HAP-1 (cell line): ENCODE measurements at regions not wholly inside any gene's neighbourhood (a gene's known extent, or its start where the extent isn't known, plus 50 kb on each side); places are given as distances from the start of the nearest gene placed in this dataset.

Experiments
- DNase-seq, 2 experiments: peaks; one replicate each; pipeline ENCODE4 v3.0.0-alpha.2; 2016 to 2020; ENCODE audit warnings: low spot score in 2 of 2
- H3K27me3 ChIP-seq: fragments of 250-450 bp; sonication (Bioruptor Pico); 2 replicates; pipeline ENCODE4 v1.5.1; 2020; ENCODE audit warnings: low read depth, mild to moderate bottlenecking, moderate library complexity
- H3K36me3 ChIP-seq: fragments of 250-450 bp; sonication (Bioruptor Pico); replicated peaks from 2 replicates; pipeline ENCODE4 v1.5.1; 2020; ENCODE audit warnings: mild to moderate bottlenecking
- H3K4me1 ChIP-seq: fragments of 250-450 bp; sonication (Bioruptor Pico); 2 replicates; pipeline ENCODE4 v1.5.1; 2020; ENCODE audit warnings: mild to moderate bottlenecking
- H3K4me3 ChIP-seq: fragments of 250-450 bp; sonication (Bioruptor Pico); 2 replicates; pipeline ENCODE4 v1.5.1; 2020; ENCODE audit warnings: mild to moderate bottlenecking, moderate library complexity
- H3K9me3 ChIP-seq: fragments of 250-450 bp; sonication (Bioruptor Pico); 2 replicates; pipeline ENCODE4 v1.5.1; 2020; ENCODE audit warnings: mild to moderate bottlenecking, moderate library complexity
- in situ Hi-C: fragments of 300-500 bp; cut with MboI; formaldehyde crosslinking; loops from 3 replicates; pipeline ENCODE4 v1.14.3; 2020; ENCODE audit warnings: low sequenced_read_pairs, inconsistent platforms, mixed read lengths

DNA sequence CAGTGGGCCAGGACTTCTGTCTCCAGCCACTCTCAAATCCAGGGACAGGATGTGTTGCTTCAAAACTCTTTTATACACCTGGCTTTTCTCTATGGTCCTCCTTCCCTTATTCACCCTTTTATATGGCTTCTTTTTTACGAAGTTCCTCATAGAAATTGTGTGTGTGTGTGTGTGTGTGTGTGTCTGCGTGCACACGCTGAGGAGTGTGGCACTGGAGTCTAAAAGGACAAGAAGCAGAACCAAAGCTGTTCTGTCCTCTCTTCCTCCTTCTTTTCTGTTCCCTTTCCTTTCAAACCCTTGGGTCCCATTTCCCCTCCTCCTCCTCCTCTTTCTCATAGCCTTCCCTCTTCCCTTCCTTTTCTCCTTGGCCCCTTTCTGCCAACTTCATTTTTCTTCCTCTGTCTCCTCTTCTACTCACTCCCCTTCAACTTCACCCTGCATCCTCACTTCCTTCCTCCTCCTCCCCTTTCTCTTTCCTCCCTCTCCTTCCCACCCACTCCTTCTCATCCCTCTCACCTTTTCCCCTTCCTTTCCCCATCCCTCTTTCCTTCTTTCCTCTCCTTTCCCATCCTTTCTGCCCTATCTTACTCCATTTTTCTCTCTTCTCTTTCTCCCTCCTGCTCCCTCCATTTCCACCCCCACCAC, 360.5 kb downstream of the MID1IP1 start:
- in situ Hi-C loops, result no loop called here
- no peaks in the 10 kb centered on the region for H3K4me1 ChIP-seq
- H3K36me3 ChIP-seq, result no peaks in the 10 kb centered on the region
- H3K4me3 ChIP-seq, result no peak overlapping the region
- DNase-seq, result no peak
- no peaks in the 10 kb centered on the region for H3K9me3 ChIP-seq
- 0 out of 2 replicates have a peak, but pooled peaks cover 5% of the 10 kb centered on the region for H3K27me3 ChIP-seq

DNA sequence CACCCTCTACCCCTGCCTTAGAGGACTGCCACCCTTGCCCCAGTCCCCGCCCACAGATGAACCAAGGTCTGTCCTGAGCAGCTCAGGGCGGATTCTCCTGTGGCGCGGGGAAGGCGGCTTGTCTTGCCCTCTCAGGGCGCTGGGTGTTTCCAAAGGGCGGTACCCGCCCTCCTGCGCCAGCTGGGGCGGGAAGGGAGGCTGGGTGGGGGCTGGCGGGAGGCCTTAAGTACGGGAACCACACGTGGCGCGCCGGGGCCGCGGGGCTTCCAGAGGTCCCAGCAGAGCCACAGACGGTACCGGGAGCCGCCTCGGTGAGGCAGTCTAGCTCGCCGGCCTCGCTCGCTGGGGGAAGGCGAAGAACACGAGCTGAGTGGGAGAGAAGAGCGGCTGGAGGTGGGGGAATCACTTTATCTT, 361.1 kb downstream of the MID1IP1 start:
- Histone ChIP-seq H3K9me3 (no peaks in the 10 kb centered on the region), H3K36me3 (no peaks in the 10 kb centered on the region), H3K27me3 (0 out of 2 replicates have a peak, but pooled peaks cover 5% of the 10 kb centered on the region), H3K4me3 (no peak overlapping the region), H3K4me1 (no peaks in the 10 kb centered on the region)
- in situ Hi-C loops, result no loop called here
- DNase-seq, result peak in 1 of 2 experiments; percentile 16

DNA sequence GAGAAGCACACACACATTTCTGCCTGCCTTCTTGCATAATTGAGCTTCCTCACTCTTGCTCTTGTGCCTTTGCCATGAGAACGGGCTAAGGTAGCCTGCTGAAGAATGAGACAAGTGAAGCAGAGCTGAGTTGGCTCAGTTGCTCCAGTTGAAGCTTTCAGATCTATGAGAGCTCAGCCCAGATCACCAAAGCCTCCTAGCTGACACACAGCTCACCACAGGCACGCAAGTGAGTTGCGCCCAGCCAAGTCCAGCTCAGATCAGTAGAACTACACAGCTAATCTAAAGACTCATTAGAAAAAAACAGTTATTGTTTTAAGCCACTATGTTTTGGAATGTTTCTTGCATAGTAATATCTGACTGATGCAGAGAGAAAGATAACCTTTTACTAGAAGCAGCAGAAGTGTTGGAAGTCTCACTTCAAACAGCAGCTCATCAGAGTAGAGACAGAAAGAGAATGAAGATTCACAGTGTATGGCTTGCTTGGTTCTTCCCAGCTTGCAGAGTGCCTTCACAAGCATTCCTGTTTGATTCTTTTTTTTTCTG, 362.4 kb downstream of the MID1IP1 start:
- in situ Hi-C loops, result no loop called here
- Histone ChIP-seq H3K36me3 (no peaks in the 10 kb centered on the region), H3K9me3 (no peaks in the 10 kb centered on the region), H3K4me1 (no peaks in the 10 kb centered on the region), H3K27me3 (0 out of 2 replicates have a peak, but pooled peaks cover 5% of the 10 kb centered on the region), H3K4me3 (no peak overlapping the region)
- DNase-seq, result no peak

DNA sequence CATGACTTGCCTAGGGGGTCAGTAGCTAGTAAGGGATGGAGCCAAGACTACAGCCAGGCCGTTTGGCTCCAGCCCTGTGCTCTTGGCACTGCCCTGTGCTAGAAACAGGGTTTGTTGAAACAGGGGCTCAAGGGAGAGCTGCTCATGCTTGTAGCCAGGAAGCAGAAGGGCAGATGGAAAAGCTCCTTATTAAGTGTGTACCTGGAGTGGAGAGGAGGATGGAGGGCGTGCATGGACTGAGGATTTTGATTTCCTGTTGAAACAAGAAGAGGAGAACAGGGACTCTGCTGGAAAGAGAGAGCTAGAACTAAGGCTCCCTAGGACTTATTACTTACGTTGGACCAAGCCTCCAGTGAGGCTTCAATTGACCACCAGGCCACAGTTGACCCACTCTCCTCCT, 363.0 kb downstream of the MID1IP1 start:
- Histone ChIP-seq H3K4me3 (no peak overlapping the region), H3K4me1 (no peaks in the 10 kb centered on the region), H3K36me3 (no peaks in the 10 kb centered on the region), H3K9me3 (no peaks in the 10 kb centered on the region), H3K27me3 (0 out of 2 replicates have a peak, but pooled peaks cover 5% of the 10 kb centered on the region)
- in situ Hi-C loops, result no loop called here
- no peak for DNase-seq

DNA sequence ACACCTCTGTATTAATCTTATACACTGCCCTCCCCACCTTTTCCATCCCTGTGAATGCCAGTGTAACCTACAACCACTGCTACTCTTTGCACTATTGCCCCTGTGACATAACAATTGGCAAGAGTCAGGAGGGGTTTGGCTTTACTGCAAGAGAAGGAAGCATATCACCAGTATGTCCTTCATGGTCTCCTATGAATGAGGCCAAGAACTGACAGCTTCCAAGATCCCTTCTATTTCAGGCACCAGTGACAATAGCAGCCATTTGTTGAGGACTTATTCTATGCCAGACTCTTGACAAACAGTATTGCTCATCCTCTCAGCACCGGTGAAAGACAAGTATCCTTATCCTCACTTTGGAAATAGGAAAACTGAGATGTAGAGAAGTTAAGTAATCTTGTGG, 363.9 kb downstream of the MID1IP1 start:
- in situ Hi-C loops, result no loop called here
- no peak for DNase-seq

DNA sequence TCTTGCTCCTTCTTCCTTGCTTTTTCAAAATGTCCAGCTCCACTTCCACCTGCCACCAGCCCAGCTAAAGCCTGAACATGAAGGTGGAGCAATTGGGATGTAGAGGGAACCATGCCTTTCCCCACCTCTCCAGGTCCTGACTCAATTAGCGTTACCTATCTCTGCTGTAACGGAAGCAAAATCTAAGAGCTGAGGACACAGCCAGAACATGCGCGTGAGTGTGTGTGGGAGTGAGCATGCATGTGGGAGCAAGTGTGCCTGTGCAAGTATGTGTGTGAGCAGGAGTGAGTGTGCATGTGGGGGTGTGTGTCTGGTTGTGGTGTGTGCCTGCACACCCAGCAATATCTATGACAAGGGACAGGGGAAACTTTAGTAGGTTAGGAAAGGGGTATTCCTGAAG, 364.5 kb downstream of the MID1IP1 start:
- in situ Hi-C loops, result no loop called here
- 0 out of 2 replicates have a peak, but pooled peaks cover 5% of the 10 kb centered on the region for H3K27me3 ChIP-seq
- H3K4me3 ChIP-seq, result no peak overlapping the region
- no peaks in the 10 kb centered on the region for H3K9me3 ChIP-seq
- no peaks in the 10 kb centered on the region for H3K4me1 ChIP-seq
- H3K36me3 ChIP-seq, result no peaks in the 10 kb centered on the region
- no peak for DNase-seq

More for the DNA sequence above, 363.9 kb downstream of the MID1IP1 start:
- no peak overlapping the region for H3K4me3 ChIP-seq
- H3K27me3 ChIP-seq, result 0 out of 2 replicates have a peak, but pooled peaks cover 5% of the 10 kb centered on the region
- H3K4me1 ChIP-seq, result no peaks in the 10 kb centered on the region
- no peaks in the 10 kb centered on the region for H3K9me3 ChIP-seq
- H3K36me3 ChIP-seq, result no peaks in the 10 kb centered on the region

DNA sequence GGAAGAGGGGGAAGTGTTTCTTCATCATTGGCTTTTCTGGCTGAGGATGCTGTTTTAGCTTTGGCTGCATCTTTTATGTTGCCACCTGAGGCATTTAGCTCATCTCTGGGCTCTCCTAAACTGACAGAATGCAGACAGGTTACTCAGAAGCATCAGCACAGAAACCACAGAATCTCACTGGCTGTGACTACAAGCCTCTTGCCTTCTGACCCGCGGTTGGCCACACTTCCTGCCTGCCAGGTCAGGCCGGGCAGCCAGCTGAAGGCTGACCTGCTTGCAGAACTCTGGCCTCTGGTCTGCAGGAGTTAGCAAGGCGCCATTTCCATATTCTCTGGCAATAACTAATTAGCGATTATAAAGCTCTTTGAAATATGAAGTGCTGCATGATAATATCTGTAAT, 366.5 kb downstream of the MID1IP1 start:
- H3K9me3 ChIP-seq, result no peaks in the 10 kb centered on the region
- H3K27me3 ChIP-seq, result 0 out of 2 replicates have a peak, but pooled peaks cover 2% of the 10 kb centered on the region
- H3K4me3 ChIP-seq, result no peak overlapping the region
- no peaks in the 10 kb centered on the region for H3K4me1 ChIP-seq
- in situ Hi-C loops, result no loop called here
- H3K36me3 ChIP-seq, result no peaks in the 10 kb centered on the region
- DNase-seq, result no peak

DNA sequence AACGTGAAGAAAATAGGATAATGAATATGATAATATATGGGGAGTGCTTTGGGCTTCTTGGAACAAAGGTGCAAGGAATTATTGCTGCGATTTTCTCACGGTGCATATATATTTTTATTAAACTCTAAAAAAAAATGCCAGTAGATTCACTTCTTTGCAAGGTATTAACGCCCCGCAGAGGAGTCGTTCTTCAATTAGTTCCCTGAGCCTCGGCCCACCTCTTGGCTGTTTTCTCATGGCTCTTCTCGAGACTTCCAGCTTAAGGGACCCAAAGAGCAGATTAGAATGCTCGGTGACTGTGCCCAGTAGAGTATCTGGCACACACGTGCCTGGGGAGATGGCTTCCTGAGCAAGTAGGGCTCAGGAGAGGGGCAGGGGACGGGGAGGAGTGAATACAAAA, 367.4 kb downstream of the MID1IP1 start:
- Histone ChIP-seq H3K4me3 (no peak overlapping the region), H3K36me3 (no peaks in the 10 kb centered on the region), H3K4me1 (no peaks in the 10 kb centered on the region), H3K27me3 (no peaks in the 10 kb centered on the region), H3K9me3 (no peaks in the 10 kb centered on the region)
- DNase-seq, result no peak
- in situ Hi-C loops, result no loop called here

DNA sequence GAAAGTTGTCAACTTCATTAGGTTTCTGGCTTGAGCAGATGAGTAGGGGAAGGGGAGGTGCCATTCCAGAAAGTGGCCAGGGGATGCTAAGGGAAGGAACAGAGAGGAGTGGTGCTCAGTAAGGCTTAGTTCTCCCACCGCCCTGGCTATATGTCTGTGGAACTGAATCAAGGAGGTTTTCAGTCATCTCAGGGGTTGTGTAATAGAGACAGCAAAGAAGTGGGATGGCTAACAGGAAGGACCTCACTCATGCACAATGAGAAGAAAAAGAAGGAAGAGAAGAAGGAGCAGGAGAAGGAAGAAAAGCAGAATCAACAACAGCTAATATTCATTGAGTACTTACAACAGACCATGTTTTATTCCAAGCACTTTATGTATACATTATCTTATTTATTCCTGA, 368.7 kb downstream of the MID1IP1 start:
- no peak overlapping the region for H3K4me3 ChIP-seq
- no peaks in the 10 kb centered on the region for H3K36me3 ChIP-seq
- H3K9me3 ChIP-seq, result no peaks in the 10 kb centered on the region
- in situ Hi-C loops, result no loop called here
- no peaks in the 10 kb centered on the region for H3K27me3 ChIP-seq
- no peak for DNase-seq
- no peaks in the 10 kb centered on the region for H3K4me1 ChIP-seq

DNA sequence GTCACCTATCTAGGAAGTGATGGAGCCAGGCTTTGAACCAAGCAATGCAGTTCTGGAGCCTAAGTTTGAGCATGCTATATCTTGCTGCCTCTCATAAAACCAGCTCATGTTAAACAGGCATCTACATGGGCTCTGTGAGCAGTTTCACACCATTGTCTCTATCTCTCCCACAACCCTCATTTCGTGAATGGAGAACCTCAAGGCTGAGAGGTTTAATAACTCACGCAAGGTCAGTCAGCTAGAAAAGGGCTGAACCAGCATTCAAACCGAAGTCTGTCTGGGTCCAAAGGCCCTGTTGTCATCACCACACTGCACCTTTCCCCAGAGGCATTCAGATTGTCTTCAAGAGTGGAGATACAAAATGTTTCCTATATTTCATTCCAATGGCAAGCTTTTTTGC, 369.2 kb downstream of the MID1IP1 start:
- no peaks in the 10 kb centered on the region for H3K36me3 ChIP-seq
- no peaks in the 10 kb centered on the region for H3K4me1 ChIP-seq
- no peaks in the 10 kb centered on the region for H3K27me3 ChIP-seq
- no peak overlapping the region for H3K4me3 ChIP-seq
- no peaks in the 10 kb centered on the region for H3K9me3 ChIP-seq
- no peak for DNase-seq
- in situ Hi-C loops, result no loop called here

DNA sequence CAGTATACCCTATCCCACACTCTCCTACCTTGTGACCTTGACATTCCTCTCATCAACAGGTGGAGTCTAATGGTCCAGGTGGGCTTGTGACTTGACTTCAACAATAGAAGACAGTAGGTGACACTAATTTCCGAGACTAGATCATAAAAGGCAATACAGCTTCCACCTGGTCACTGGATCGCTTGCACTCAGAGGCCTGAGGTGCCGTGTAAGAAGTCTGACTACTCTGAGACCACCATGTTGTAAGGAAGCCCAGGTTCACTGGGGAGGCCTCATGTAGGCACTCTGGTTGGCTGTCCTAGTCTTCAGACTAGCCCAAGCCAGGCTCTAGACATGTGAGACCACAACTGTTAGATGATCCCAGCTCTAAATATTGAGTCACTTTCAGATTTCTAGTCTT, 370.4 kb downstream of the MID1IP1 start:
- Histone ChIP-seq H3K4me3 (no peak overlapping the region), H3K4me1 (no peaks in the 10 kb centered on the region), H3K27me3 (no peaks in the 10 kb centered on the region), H3K9me3 (no peaks in the 10 kb centered on the region), H3K36me3 (no peaks in the 10 kb centered on the region)
- no peak for DNase-seq
- in situ Hi-C loops, result no loop called here

DNA sequence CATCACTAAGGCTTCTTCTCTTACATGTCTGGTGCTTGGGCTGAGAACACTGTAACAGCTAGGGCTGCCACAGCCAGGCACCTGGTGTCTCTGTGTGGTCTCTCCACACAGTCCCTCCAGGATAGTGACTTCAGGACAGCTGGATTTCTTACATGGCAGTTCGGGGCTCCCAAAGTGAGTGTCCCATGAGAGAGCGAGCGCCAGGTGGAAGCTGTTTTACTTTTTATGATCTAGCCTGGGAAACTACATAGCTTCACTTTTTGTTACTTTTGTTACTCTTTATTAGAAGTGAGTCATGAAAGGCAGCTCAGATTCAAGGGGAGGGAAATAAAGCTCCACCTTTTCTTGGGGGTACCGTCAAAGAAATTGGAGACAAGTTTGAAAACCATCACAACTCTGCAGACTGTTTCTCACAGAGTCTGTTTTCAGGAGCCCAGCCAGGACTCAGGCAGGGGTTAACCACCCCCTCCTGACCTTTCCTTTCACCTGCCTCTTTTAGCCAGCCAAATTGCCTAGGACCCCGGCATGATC, 373.0 kb downstream of the MID1IP1 start:
- Histone ChIP-seq H3K36me3 (no peaks in the 10 kb centered on the region), H3K4me1 (no peaks in the 10 kb centered on the region), H3K27me3 (no peaks in the 10 kb centered on the region), H3K9me3 (no peaks in the 10 kb centered on the region), H3K4me3 (no peak overlapping the region)
- in situ Hi-C loops, result no loop called here
- no peak for DNase-seq

DNA sequence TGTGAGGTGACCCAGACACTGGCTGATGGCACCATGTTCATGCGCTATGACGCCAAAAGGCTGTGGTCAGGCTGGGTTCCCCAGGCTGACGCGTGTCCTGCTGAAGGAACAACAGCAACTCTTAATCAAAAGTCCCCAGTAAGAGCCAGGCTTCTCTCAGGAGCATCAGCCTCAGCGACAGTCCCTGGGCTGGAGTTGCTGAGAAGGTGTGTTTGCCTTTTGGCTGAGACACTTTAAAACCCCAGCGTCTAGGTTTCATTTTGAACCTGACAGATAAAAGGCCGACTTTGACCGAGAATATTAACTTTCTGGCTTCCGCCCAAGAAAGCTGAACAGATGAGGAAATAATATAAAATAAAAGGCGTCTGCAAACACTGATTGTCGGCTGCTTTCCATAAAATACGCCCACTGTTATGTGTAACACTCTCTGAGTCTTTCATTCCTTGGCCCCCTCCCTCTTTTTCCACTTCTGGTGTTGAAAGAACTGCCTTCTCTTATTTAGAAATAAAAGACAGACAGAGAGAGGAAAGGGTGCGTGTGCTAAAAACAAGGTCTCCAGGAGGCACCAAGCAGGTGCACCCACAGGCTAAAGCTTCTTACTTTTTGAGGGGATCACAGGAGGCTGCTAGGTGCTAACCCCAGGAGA, 373.6 kb downstream of the MID1IP1 start:
- Histone ChIP-seq H3K9me3 (no peaks in the 10 kb centered on the region), H3K36me3 (no peaks in the 10 kb centered on the region), H3K27me3 (no peaks in the 10 kb centered on the region), H3K4me1 (no peaks in the 10 kb centered on the region), H3K4me3 (no peak overlapping the region)
- in situ Hi-C loops, result no loop called here
- DNase-seq, result no peak

DNA sequence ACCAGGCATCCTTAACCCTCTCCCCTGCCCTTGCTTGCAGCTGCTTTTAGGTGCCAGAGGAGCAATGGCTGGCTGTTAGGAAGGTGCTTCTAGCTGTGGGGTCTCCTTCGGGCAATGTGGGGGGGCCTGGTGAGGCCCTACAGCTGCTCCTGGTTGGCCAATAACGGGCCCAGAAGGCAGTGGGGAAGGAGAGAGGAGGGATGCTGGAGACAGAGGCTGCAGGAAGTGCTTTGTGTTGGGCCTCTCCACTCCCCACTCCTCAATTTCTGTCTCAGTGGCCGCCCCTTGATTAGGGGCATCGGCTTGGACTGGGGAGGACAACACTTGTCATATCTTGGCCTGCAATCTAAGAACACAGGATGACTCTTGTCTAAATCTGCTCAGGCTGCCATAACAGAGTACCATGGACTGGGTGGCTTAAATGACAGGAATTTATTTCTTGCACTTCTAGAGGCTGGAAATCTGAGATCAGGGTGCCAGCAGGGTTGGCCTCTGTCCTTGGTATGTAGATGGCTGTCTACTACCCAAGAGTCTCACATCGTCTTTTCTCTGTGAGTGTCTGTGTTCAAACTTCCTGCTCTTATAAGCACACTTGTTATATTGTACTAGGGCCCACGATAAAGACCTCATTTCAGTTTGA, 374.3 kb downstream of the MID1IP1 start:
- no peaks in the 10 kb centered on the region for H3K4me1 ChIP-seq
- H3K9me3 ChIP-seq, result no peaks in the 10 kb centered on the region
- H3K4me3 ChIP-seq, result no peak overlapping the region
- no peak for DNase-seq
- H3K27me3 ChIP-seq, result no peaks in the 10 kb centered on the region
- no peaks in the 10 kb centered on the region for H3K36me3 ChIP-seq
- in situ Hi-C loops, result no loop called here
